SK-MEL-5 (cell line): ENCODE measurements at regions not wholly inside any gene's neighbourhood (a gene's known extent, or its start where the extent isn't known, plus 50 kb on each side); places are given as distances from the start of the nearest gene placed in this dataset.

Experiments
- DNase-seq: peaks from one replicate; pipeline ENCODE4 v3.0.0-alpha.2; 2016; ENCODE audit warnings: low read depth, low spot score
- in situ Hi-C: cut with HindIII; loops from 2 replicates; pipeline ENCODE4 v1.10.0; 2016; ENCODE audit warnings: low sequenced_read_pairs, high pct_unique_total_duplicates, low pct_unique_long_range_greater_than_20kb

- no peak for DNase-seq
- in situ Hi-C loops = no loop called here
These were observed 245.6 kb upstream of the SALL3 start for GRCh38 chr18:78733762-78734613.

- in situ Hi-C loops = no loop called here
These were observed 245.0 kb upstream of the SALL3 start for GRCh38 chr18:78734614-78734945.

GRCh38 chr18:78735131-78736014 lies 244.2 kb upstream of the SALL3 start:
- in situ Hi-C loops = no loop called here
- DNase-seq = no peak

More at GRCh38 chr18:78734614-78734945, 245.0 kb upstream of the SALL3 start:
- no peak for DNase-seq

GRCh38 chr18:78736015-78736690 lies 243.5 kb upstream of the SALL3 start:
- in situ Hi-C loops = no loop called here
- DNase-seq = no peak

- DNase-seq = no peak
- in situ Hi-C loops = no loop called here
These were observed 242.4 kb upstream of the SALL3 start for GRCh38 chr18:78737006-78737915.

GRCh38 chr18:78738076-78738690 lies 241.4 kb upstream of the SALL3 start:
- no peak for DNase-seq
- in situ Hi-C loops = no loop called here

- in situ Hi-C loops = no loop called here
- no peak for DNase-seq
These were observed 240.5 kb upstream of the SALL3 start for GRCh38 chr18:78739115-78739514.

- no peak for DNase-seq
- in situ Hi-C loops = no loop called here
These were observed 239.5 kb upstream of the SALL3 start for GRCh38 chr18:78739882-78740677.

- no peak for DNase-seq
- in situ Hi-C loops = no loop called here
These were observed 238.7 kb upstream of the SALL3 start for GRCh38 chr18:78740876-78741275.

GRCh38 chr18:78741381-78742217 lies 238.0 kb upstream of the SALL3 start:
- in situ Hi-C loops = no loop called here
- no peak for DNase-seq

GRCh38 chr18:78742218-78742745 lies 237.3 kb upstream of the SALL3 start:
- in situ Hi-C loops = no loop called here
- no peak for DNase-seq

- in situ Hi-C loops = no loop called here
- no peak for DNase-seq
These were observed 236.5 kb upstream of the SALL3 start for GRCh38 chr18:78743078-78743477.

GRCh38 chr18:78751664-78752063 lies 228.0 kb upstream of the SALL3 start:
- in situ Hi-C loops = no loop called here
- no peak for DNase-seq

GRCh38 chr18:78753240-78753639 lies 226.4 kb upstream of the SALL3 start:
- in situ Hi-C loops = no loop called here
- DNase-seq = no peak

GRCh38 chr18:78754311-78755043 lies 225.1 kb upstream of the SALL3 start:
- in situ Hi-C loops = no loop called here
- DNase-seq = no peak
